NCI-H2227 (cell line): ENCODE measurements at regions not wholly inside any gene's neighbourhood (a gene's known extent, or its start where the extent isn't known, plus 50 kb on each side); places are given as distances from the start of the nearest gene placed in this dataset.
A peak's percentile ranks its signal among the peaks of the same experiment; 100 is the strongest.
"Not testable (repeated sequence)": the region's sequence is repeated elsewhere in the genome, so short reads cannot be mapped to it uniquely, and the experiment has no call there.

ENCODE experiments used
- DNase-seq: peaks from one replicate; lab custom pipeline; 2025; ENCODE audit not compliant: unreplicated experiment; lab: John Stamatoyannopoulos, UW

- DNase-seq: no peak
Measured at GRCh38 chr9:80792726-80793125, 896.6 kb downstream of the TLE1 start.

GRCh38 chr9:80791836-80792235 is 897.5 kb downstream of the TLE1 start:
- no peak for DNase-seq

DNA sequence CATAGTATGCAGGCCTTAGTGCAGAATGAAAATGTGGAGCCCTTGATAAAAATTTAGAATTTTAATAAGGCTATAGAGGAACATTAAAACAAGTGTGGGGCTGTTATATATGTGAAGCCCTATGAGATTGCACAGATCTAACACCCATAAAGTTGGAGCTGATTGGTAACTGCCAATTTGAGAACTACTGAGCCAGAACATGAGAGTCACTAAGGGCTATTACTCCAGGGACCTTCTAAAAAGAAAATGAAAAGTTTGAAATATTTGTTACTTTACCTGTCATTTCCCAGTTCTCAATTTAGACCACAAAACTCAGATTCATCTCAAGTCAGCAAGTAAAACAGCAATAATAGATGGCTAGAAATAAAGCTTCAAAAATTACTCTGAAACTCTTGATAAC is 898.6 kb downstream of the TLE1 start:
- DNase-seq: no peak

GRCh38 chr9:80789831-80790230 is 899.5 kb downstream of the TLE1 start:
- DNase-seq: no peak

DNA sequence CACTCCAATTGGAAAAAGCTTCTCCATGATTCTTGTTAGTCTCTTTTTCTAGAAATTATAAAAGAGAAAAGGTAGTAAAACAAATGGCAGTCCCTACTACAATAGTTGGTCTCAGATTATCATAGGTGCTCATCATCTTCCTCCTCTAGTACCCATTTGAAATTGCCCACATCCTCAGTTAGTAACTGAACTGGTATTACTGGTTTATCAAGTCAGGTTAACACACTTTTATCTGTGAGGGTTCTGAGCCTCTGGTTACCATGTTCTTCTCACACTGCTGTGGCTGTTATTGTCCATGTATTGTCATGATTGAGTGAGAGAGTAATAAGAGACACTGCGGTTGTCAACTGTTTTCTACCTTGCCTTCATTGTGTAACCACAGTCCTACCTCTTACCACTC is 901.7 kb downstream of the TLE1 start:
- DNase-seq: no peak

- no peak for DNase-seq
Measured at GRCh38 chr9:80784647-80785046, 904.7 kb downstream of the TLE1 start.

DNA sequence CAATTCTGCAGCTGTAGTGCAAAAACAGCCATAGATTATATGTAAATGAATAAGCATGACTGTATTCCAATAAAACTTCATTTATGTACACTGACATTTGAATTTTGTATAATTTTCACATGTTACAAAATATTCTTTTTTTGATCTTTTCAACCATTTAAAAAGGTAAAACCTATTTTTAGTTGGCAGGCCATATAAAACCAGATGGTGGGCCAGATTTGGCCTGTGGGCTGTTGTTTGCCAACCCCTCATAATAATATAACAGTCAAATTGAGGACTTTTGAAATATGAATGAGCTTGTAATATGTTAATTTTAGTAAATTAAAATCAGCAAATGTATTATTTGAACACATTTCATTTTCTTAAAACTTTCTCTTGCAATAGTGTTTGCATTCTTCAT is 913.4 kb downstream of the TLE1 start:
- no peak for DNase-seq

GRCh38 chr9:80775530-80775929 is 913.8 kb downstream of the TLE1 start:
- DNase-seq: peak; percentile 8

DNA sequence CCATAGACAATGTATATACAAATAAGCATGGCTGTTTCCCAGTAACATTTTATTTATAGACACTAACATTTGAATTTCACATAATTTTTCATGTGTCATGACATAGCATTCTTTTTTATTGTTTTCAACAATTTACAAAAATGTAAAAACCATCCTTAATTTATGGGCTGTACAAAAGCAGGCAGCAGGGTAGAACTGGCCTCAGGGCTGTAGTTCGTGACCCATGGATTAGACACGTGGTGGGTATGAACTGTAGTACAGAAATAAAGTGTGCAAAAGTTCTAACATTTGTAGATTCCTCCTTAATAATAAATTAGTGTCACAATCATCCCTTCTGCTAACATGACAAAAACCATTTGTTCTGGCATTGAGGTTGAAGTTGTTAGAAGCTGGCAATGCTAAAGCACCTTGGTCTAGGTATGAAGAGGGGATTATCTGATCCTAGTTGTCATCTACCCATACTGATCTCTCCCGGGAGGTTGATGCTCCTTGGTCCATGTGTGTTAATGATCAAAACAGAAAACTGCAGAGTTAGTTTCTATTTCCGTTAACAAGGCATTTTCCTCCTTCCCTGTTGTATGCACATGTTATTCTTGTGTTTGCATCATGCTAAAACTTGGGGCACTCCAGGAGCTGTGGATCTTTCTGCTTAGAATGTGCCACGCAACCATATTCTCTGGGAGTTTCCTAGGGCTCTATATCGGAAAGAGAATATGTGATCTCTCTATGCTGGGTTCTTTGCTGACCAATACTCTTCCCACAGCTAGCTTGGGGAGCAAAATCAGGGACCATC is 917.6 kb downstream of the TLE1 start:
- no peak for DNase-seq

GRCh38 chr9:80763536-80763935 is 925.8 kb downstream of the TLE1 start:
- DNase-seq: no peak

DNA sequence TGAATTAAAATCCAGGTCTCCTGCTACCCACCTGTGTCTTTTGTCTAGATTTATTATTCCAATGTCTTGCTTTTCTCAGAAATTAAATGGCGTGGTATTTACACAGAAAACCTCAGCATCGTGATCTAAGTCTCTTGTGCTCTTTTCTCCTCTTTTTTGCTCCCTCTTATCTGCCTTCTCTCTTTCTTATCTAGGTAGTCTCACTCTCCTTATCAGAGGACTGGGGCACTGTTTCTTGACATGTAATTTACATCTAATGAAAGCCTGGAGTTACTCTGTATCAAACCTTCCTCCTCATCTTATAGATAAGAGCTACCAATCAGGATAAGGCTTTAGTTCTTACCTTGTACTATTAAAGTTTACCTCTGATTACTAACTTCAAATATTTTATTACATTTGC is 933.8 kb downstream of the TLE1 start:
- DNase-seq: no peak

GRCh38 chr9:80747056-80747455 is 942.3 kb downstream of the TLE1 start:
- DNase-seq: not testable (repeated sequence)

DNA sequence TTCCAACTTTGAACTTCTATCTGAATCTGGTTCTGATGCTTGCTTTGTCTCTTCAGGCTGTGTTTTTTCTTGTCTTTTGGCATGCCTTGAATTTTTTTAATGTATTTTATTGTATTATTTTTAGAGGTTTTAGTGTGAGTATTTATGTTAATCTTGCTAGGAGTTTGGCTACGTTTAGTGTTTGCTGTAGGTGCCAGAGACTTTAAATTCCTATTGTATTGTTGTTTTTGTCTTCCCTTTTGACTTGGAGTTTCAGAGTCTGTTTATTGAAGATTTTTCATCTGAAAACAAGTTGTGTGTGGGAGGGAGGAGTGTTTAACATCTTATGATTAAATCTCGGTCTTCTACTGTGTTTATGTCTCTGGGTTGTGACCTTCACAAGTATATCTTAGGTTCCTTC is 956.8 kb downstream of the TLE1 start:
- no peak for DNase-seq

DNA sequence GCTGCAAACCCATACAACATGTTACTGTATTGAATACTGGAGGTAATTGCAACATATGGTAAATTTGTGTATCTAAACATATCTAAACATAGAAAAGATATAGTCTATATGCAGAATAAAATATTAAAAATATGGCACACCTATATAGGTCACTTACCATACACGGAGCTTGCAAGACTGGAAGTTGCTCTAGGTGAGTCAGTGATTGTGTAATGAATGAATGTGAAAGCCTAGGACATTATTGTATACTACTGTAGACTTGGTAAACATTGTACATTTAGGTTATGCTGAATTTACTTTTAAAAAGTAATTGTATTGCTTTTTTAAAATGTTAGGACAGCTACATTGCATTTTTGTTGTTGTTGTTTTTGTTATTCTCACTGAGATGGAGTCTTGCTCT is 968.8 kb downstream of the TLE1 start:
- DNase-seq: no peak

GRCh38 chr9:80707120-80707519 is 982.2 kb downstream of the TLE1 start:
- no peak for DNase-seq

DNA sequence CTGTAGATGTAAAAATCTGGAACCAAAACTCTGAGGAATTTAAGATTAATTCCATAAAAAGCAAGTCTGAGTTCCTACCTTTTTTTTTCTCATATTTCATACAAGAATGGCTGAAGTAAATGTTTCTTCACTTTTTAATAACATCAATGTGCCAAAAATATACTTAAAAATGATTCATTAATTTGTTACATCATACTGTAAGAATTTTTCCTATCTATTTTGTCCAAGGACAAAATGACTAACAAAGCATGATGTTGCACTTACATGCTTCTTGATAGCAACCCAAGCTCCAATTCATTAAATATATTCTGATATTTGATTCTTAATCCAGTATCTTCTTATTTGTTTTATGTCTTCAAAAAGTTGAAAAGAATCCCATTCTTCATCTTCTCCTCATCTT is 988.3 kb downstream of the TLE1 start:
- no peak for DNase-seq

DNA sequence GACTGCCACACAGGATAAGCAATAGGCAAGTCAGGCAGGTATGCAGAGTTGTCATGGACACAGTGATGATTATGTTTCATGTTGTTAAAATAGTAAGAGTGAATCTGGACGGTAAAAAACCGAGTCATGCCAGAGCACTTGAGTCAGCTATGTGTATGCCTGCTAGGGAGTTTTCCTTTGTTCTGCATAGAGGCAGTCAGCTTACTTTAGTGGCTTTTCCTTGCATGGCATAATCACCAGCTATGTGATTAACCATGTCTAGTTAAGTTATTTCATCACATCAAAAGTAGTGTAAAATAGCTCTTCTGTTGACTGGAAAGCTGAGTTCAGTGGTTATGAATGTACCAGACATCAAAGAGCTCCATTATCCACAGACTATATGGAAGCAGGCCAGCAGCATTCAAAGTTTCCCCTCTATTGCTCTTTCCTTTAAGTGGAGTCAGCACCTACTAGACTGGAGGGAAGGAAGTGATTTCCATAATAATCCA is 989.8 kb downstream of the TLE1 start:
- DNase-seq: no peak

DNA sequence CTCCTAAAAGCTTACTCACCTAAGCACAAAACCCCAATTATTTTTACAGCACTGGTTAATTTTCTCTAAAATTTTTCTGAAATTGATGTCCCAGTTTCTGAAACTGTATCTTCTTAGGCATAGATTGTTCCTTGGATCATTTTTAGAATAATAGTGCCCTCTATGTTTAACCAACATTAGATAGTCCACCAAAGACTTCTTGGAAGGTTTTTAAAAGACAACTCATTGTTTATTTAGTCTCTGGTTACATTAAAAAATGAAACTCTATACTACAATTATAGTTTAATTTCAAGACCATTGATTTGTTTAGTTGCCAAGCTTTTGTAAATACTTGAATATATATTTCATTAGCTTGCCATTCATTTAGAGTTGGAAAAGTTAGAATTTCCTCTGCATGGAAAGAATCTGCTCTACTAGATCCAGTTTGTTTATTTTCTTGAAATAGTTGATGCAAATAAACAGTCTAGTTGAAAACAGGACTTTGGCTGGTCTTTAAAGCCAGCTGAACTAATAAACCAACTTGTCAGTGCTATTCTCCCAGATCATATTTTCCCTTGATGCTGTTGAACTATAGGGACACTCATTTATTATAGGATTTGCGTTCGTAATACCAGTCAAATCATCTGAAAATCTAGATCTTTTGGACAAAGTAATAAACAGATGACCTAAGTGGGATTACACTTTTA is 990.5 kb downstream of the TLE1 start:
- no peak for DNase-seq

GRCh38 chr9:80692751-80693150 is 996.6 kb downstream of the TLE1 start:
- DNase-seq: no peak

DNA sequence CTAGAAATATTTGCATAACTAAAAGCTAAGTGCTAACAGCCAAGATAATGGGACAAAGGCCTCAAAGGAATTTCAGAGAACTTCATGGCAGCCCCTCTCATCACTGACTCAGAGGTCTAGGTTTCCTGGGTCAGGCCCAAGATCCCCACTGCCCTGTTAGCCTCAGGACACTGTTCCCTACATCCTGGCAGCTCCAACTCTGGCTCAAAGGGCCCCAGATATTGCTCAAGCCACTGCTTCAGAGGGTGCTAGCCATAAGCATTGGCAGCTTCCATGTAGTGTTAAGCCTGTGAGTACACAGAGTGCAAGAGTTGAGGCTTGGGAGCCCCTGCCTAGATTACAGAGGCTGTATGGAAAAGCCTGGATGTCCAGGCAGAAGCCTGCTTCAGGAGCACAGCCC is 998.1 kb downstream of the TLE1 start:
- DNase-seq: no peak

DNA sequence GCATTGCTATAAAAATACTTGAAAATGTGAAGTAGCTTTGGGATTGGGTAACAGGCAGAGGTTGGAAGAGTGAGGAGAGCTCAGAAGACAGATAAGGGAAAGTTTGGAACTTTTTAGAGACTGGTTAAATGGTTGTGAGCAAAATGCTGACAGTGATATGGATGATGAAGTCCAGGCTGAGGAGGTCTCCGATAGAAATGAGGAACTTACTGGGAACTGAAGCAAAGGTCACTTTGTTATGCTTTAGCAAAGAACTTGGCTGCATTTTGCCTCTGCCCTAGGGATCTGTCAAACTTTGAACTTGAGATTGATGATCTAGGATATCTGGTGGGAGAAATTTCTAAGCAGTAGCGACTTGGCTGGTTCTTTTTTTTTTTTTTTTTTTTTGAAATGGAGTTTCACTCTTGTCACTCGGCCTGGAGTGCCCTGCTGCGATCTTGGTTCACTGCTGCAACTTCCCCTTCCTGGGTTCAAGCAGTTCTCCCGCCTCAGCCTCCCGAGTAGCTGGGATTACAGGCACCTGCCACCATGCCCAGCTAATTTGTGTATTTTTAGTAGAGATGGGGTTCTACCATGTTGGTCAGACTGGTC is 998.9 kb downstream of the TLE1 start:
- DNase-seq: no peak

DNA sequence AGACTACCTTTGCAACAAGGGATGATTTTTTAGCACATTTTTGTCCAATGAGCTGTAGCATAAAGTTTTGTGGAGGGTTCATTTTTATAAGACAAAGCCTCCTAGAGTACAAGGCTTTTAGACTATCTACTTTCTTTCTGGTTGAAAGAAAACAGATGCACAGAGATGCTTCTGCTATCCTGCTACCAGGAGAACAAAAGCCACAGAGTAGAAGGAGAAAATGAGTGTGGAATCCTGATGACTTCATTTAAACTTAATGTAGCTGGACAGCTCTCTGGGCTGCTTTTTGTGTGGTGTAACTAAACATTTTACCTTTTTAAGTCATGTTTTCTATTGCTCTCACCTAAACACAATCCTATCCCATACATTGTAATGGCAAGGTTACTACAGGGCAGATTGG is 1009.4 kb downstream of the TLE1 start:
- no peak for DNase-seq
